Skin epidermis (tissue), 12 donors: ENCODE measurements at regions not wholly inside any gene's neighbourhood (a gene's known extent, or its start where the extent isn't known, plus 50 kb on each side); places are given as distances from the start of the nearest gene placed in this dataset.
A peak's percentile ranks its signal among the peaks of the same experiment; 100 is the strongest.
"Not testable (repeated sequence)": the region's sequence is repeated elsewhere in the genome, so short reads cannot be mapped to it uniquely, and the experiment has no call there.

Source experiments
- H3K27ac ChIP-seq, 21 experiments: fragments of 200-600 bp; sonication (generic) in 11 of 21; one replicate each; pipeline ENCODE4 v1.5.0; 2020; ENCODE audit warnings: mild to moderate bottlenecking in 3 of 21, inconsistent platforms in 2 of 21, moderate library complexity in 2 of 21
- H3K4me3 ChIP-seq, 7 experiments: fragments of 200-600 bp; sonication (generic) in 2 of 7; one replicate each; pipeline ENCODE4 v1.5.0; 2020; ENCODE audit warnings: inconsistent platforms in 2 of 7, mild to moderate bottlenecking in 2 of 7, moderate library complexity in 1 of 7

DNA sequence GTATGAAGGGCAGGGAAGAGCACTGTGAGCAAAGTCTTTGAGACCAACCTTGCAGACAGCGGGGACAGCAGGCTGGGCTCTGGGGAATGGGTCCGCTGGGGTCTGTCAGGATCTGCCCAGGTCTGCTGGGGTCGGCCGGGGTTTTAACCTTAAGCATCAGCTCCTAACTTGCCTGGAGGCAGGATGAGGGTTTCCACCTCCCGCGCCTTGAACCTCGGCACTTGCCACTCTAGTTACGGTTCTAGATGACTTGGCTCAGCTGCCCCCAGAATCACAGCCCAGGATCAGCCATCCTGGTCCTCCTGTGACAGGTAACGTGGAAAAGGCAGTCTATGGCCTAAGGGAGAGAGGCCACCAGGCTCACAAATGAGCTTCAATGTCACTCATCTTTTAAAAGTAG is 50.4 kb upstream of the CACUL1 start:
- Histone ChIP-seq H3K4me3 (no peak overlapping the region), H3K27ac (no peak overlapping the region)

DNA sequence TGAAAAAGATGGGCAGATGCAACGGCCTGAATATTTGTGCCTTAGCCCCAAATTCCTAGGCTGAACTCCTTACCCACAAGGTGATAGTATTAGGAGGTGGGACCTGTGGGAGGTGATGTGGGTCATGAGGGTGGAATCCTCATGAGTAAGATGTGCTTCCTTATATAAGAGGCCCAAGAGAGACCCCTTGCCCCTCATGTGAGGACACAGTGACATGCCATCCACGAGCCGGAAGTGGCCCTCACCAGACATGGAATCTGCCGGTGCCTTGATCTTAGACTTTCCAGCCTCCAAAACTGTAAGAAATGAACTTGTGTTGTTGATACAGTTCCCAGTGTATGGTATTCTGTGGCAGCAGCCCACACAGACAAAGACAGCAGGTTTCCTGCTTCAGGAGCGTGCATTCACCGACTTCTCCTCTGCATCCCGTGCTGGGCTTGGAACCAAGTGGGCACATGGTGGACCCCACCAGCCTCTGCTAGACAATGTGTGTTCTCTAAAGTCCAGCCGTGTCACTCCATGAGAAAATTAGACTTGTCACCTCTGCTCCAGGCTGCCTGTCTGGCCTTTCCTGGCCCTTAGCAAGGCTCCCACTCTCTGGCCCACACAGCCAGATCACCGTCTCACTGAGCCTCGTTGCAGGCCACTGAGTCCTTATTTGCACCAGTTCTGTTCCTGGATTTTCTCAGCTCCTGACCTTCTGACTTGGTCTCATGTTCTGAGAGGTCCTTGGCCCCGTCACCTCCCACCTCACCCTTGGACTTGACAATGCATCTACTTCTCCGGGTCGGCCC is 52.9 kb upstream of the CACUL1 start:
- no peak overlapping the region for H3K27ac ChIP-seq

DNA sequence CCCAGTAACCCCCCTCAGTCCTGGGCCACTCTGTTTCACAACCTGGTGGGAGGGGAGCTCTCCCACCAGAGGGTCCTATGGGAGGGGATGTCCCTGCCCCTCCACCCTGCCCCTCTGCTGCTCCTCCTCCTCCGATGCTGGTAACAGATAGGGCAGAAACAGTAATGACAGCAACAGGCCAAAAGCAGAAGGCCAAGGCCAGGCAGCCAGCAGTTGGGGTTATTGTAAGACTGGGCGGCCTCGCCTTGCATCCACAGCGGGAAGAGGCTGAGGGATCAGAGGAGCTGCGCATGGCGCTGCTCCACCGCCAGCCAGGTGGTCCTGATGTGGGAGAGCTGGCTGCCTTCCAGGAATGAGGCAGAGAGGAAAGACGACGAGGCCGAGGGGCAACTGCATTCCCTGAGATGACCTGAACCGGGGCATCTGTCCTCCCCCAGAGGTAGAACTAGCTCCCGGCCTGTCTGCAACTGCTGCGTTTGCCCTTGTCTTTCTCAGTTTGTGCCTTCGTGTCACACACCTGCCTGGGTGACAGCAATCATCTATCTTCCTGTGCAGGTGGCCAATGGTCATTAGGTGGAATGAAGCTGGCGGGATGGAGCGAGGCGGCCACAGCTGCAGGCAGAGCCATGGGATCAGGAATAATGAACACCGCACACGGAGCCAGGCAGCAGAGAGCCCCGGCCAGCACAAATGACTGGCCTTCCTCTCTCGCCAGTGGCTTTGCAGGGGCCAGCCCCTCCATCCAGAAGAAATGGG is 54.0 kb upstream of the CACUL1 start:
- Histone ChIP-seq H3K27ac (no peak overlapping the region), H3K4me3 (no peak overlapping the region)

More for the DNA sequence above, 52.9 kb upstream of the CACUL1 start:
- H3K4me3 ChIP-seq, result no peak overlapping the region

DNA sequence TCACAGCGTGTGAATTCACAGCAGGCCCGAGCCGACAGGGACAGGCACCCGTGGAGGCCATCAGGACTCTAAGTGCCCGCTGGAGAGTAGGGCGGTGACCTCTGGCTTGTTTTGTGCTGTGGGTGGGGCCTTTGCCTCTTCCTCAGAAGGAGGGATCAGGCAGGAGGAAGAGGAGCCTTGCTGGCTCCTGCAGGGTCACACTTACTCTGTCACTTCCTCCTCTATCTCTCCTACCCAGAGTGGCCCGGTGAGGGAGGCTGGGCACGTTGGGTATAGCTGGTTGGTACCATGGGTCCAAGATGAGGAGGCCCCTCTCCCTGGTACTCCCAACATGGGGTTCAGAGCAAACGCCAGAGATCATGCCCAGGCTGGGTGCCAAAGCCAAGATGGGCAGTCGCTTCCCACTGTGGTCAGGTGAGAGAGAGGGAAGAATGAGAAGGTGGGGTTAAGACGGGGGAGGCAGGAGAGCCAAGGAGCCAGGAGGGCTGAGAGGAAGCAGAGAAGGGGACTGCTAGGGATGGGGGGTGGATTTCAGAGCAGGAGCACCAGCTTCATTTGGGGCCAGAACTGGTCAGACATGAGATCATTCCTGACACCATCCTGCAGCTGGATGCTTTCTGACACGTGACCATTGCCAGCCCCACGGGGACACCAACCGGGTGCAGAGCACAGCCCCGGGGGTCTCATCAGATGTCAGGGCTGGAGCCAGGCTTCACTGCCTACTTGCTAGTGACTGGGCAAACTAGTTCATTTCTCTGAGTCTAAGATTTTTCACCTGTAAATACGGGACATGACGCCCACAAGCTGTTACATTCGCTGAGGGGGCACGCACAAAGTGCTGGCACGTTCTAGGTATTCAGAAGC is 54.8 kb upstream of the CACUL1 start:
- H3K4me3 ChIP-seq, result no peak overlapping the region
- no peak overlapping the region for H3K27ac ChIP-seq

DNA sequence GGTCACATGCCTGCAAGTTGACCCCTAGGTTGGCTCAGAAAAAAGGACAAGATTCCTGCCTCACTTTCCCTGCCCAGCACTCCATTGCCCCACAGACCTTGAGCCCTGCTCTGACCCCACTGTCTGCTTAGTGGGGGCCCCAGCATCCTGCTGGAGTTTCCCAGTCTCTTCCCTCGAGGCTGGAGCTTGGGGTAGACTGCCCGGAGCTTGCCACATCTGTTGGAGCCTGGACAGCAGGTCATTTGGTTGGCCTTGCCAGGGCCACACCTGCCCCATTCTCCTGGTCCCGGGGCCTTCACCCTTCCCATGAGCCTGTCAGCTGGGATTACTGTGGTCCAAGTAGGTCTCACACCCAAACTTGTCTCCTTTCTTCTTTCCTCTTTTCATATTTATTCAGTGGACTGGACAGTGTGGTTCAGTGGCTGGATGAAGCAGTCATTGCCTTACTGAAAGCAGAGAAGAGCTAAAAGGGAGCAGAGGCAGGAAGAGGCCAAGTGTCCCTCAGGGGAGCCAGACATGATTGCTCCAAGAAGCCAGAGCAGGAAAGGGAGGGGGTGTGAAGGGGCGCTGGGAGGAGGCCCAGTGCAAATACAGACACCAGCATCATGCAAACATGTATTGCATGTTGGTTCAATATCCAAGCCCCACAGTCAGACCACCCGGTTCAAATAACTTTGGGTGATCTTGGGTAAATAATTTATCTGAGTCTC is 56.2 kb upstream of the CACUL1 start:
- no peak overlapping the region for H3K27ac ChIP-seq
- H3K4me3 ChIP-seq, result no peak overlapping the region

DNA sequence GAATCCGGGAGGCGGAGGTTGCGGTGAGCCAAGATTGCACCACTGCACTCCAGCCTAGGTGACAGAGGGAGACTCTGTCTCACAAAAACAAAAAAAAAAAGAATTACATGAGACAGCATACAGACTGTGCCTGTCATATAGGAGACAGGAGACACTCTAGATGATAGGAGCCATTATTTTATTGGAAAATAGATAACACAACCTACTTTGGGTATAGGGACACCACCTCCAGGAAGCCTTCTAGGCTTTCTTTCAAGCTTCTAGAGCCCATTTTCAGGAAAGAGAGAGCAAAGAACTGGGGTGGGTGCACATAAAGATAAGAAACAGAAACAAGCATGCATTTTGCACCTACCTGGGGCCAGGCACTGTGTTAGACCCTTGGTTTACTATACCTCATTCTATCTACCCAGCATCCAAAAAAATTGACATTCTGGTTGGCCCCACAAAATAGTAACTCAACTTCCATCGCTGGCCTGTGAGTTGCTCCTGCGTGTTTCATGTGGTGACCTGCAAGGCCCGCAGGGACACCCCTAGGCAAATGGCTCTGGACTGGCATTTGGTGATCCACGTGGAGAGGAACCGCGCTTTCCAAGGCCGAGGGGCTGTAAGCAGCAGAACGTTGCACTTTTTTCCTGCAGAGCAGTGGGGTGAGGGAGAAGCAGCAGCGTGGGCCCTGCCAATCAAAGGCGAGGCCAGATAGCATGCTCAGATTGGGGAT is 57.1 kb upstream of the CACUL1 start:
- H3K4me3 ChIP-seq, result no peak overlapping the region
- no peak overlapping the region for H3K27ac ChIP-seq

DNA sequence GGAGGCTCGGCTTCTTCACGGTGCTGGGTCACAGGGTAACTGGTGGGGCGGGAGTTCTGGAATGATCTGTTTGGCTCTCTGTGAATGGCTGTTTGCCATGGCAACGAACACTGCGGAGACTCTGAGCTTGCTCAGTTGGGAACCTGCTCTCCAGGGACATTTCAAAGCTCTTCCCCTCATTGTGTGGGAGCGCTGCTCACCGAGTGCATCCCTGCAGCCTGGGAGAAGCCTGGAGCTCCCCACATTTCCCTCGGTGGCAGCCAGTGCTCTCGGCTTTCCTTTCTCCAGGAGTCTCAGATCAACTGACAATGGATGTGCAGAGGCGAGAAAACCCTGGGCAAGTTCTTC is 57.6 kb upstream of the CACUL1 start:
- no peak overlapping the region for H3K4me3 ChIP-seq
- H3K27ac ChIP-seq, result no peak overlapping the region

DNA sequence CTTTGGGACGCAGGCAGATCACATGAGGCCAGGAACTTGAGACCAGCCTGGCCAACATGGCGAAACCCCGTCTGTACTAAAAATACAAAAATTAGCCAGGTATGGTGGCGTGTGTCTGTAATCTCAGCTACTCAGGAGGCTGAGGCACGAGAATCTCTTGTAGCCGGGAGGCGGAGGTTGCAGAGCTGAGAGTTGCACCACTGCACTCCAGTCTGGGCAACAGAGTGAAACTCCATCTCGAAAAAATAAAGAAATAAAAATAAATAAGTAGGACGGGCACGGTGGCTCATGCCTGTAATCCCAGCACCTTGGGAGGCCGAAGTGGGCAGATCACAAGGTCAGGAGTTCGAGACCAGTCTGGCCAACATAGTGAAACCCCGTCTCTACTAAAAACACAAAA is 58.2 kb upstream of the CACUL1 start:
- H3K4me3 ChIP-seq, H3K27ac ChIP-seq: not testable (repeated sequence)

DNA sequence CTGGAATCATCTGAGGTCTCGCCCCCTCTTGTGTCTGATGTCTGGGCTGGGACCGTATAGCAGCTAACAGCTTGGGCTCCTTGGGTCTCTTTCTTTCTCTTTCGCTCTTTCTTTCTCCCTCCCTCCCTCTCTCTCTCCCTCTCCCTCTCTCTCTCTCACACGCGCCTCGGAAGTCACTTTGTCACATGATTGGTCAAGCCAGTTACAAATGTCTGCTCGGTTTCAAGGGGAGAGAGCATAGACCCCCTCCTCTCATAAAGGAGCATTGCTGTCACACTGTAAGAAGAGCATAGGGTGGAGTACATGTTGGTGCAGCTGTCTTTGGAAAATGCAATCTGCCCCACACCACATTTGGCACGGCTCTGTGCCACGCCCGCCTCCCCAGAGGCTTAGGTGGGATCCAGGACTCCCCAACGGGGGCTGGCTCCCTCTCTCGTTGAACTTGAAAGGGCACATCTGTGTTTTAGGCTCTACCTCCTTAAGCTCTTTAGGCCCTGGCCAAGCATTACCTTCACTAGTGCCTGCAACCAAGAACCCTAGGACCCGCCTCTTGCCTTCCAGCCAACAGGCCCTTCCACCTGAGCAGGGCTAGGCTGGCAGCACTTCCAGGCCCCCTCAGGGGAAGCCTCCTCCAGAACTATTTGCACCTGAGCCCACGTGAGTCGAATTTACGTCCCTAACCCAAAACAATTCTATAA is 61.9 kb upstream of the CACUL1 start:
- Histone ChIP-seq H3K4me3 (no peak overlapping the region), H3K27ac (no peak overlapping the region)

DNA sequence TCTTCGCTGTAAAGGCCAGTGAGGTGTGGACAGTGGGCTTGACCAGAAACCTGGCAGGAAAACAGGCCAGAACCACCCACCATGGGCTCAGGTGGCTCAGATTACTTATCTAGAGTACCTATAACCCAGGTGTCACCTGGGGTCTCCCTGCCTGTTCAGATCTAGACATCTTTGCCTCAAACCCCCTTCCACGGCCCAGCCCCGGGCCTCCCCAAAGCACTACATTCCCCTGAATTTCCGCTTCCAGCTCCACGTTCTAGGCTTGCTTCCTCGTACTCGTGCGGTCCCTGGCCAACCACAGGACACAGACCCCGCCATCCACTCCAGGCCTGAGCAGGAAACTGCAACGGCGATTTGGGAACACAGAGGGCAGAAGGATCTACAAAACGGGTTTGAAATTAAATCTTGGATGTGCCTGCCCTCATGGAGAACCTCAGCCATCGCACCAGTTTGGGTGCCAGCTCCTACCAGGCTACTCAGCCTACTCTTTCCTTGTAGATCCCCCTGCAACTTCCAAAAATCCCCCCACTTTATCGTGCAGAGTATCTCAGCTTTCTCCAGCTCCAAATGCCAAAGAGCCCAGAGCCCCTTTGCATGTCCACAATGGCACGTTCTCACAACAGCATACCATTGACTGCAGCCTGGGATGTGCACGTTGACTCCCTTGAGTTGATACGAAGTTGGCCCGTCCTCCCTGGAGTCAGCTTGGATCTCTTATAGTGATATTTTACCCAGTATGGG is 62.7 kb upstream of the CACUL1 start:
- H3K4me3 ChIP-seq, result no peak overlapping the region
- H3K27ac ChIP-seq, result no peak overlapping the region

DNA sequence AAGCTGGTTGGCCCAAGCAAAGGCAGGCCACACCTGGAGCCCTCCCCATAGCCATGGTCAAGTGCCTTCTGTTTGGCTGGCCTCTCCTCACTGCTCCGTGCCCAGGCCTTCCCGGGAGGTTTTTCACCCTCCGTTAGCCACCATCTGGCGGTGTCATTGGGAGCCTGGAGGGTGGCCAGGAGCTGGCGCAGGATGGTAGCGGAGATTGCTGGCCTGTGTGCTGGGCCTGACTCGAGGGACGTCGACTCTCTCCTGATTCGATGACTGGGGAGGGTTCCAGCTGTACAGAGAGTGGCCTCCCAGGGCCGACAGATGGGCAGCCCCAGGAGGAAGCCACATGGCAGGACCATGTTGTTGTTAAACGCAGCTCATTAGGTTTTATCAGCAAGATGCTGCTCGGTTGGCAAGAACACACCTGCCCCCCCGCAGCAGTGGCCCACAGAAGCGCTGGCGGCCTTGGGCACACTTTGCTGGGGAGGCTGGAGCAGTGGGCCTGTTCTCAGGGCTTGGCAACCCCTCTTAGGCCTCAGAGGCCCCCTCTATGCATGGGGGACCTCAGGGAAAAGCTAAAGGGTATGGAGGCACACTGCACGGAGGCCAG is 64.0 kb upstream of the CACUL1 start:
- H3K27ac ChIP-seq, result no peak overlapping the region
- no peak overlapping the region for H3K4me3 ChIP-seq

DNA sequence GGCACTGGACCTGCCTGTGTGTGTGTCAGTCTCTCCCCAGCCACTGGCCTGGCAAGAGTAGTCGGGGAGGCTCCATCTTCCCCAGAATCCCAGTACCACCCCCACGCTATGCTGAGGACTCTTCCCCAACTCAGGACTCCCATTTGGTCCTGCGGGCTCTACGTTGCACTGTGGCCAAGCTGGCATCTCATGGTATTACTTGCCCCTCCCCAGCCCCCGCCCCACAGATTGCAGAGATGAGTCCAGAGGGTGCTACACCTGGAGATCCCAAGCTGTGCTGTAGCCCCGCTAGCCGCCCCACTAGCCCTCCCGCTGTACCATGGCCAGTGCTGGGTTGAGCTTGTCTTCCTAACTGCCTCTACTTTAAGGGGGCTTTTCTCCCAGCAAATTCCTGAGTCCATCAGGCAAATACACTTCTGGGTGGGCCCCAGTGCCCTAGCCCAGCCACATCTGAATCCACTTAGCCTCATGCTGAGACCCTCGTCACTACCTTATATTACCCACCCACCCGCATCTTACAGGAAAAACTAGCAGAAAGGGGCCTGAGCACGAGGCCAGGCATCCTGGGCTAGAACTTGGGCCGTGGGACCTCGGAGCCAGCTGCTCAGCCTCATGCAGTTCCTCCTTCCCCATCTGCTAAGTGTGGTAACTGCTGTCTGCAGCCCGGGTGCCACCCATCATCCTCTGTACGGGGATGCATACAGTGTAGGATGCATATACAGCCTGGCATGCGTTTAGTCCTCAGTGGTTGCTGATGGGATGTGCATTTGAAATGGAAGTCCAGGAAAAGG is 65.8 kb upstream of the CACUL1 start:
- H3K4me3 ChIP-seq, result no peak overlapping the region

DNA sequence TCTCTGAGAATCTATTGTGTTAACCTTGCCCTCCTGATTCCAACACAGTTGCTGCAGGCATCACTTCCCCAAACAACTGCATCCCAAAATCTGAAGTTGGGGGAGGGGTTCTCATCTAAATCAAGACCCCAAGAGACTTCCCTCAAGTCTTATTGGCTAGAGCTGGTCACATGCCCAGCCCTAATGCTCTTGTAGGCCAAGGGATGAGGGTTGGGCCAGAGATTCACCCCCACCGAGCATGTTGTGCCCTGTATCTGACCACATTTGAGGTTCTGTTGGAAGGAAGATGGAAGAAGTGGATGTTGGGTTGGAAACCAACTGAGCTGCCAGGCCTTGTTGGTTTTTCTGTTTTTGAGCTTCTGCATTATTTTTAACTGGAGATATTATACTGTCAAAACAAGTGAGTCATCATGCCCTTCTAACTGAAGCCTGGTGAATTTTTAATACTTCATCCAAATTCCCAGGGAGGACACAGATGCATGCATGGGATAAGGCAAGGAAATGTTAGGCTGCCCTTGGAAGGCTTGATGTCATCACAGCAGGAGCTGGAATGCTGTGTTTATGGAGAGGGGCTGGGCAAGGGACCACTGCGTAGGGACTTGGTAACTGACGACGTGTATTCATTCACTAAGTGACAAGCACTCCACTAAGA is 68.6 kb upstream of the CACUL1 start:
- H3K4me3 ChIP-seq, result no peak overlapping the region
- H3K27ac ChIP-seq, result no peak overlapping the region

More for the DNA sequence above, 65.8 kb upstream of the CACUL1 start:
- no peak overlapping the region for H3K27ac ChIP-seq

DNA sequence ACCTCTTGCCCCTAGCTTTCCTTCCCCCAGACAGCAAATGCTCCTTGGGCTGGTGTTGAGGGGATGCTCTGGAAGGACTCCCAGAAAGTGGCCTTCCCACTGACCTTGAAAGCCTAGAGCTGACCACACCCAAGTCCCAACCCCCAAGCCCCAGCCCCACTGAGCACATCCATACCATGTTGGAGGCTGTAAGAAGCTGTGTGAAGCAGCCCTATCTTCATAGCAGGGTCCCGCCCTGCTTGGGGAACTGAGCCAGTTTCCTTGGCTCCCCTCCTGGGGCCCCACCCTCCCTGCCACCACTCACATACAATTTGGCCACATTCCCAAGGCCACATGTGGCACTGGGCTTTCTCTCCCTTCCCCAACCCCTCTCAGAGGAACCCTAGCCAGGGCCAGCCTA is 72.3 kb upstream of the CACUL1 start:
- no peak overlapping the region for H3K4me3 ChIP-seq
- H3K27ac ChIP-seq, result no peak overlapping the region

DNA sequence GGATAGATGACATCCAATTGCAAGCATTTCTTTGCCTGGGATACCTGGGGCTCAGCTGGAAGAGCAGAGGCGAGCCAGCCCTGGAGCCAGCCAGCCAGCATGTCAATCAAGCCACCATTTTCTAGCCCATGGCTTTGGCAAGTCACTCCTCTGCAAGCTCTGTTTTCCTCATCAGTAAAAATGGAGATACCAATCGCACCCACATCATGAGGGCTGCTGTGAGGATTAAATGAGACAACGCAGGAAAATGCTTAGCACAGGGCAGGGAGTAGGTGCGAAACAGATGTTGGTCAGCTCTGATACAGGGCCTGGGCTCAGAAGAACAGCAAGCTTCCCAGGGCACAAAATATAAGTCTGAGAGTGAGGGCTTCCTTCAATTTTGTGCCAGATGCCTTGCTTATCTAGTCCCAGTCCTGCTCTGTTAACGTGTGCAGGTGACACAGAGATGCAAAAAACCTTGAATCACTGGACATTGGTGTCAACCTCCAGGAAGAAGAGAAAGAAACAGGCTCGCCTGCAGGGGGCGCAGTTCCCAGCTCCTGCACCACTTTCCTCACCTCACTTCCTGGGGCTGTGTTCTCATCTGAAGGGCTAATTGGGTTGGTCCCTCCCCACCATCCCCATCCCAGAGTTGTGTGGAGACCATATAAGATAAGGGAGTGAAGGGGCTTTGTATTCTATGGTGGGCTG is 72.8 kb upstream of the CACUL1 start:
- Histone ChIP-seq H3K4me3 (no peak overlapping the region), H3K27ac (no peak overlapping the region)

DNA sequence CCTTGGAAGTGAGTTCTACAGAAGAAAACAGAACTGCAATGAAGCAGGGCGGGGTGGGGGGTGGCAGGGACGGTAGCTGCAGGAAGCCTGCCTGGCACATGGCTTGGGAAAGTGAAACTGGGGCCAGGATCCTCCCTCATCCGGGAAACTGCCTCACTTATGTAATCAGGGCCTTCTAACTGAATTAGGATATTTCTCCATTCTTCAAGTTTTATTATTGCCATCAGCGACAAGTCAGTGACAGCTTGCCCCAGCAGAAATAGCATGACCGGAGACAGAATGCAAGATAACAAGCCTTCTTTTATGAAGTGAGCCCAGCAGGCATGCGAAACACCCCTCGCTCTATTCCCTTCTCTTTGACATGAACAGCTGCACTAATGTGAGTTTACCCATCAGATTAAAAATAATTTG is 77.5 kb upstream of the CACUL1 start:
- H3K27ac ChIP-seq, result peak overlapping the region in 13 of 21 experiments; percentile 13 to 67 (median 40)
- no peak overlapping the region for H3K4me3 ChIP-seq
